ENCODE measurements at regions not wholly inside any gene's neighbourhood (a gene's known extent, or its start where the extent isn't known, plus 50 kb on each side); places are given as distances from the start of the nearest gene placed in this dataset.

GRCh38 chr10:33537066-33537465, 202.6 kb upstream of the NRP1 start:
- TF ChIP-seq CTCF (IDR thresholded peaks at IDR 0.05) (no peak), POLR2AphosphoS5 (IDR thresholded peaks at IDR 0.05) (no peak)
